ENCODE measurements at regions not wholly inside any gene's neighbourhood (a gene's known extent, or its start where the extent isn't known, plus 50 kb on each side); places are given as distances from the start of the nearest gene placed in this dataset.

DNA sequence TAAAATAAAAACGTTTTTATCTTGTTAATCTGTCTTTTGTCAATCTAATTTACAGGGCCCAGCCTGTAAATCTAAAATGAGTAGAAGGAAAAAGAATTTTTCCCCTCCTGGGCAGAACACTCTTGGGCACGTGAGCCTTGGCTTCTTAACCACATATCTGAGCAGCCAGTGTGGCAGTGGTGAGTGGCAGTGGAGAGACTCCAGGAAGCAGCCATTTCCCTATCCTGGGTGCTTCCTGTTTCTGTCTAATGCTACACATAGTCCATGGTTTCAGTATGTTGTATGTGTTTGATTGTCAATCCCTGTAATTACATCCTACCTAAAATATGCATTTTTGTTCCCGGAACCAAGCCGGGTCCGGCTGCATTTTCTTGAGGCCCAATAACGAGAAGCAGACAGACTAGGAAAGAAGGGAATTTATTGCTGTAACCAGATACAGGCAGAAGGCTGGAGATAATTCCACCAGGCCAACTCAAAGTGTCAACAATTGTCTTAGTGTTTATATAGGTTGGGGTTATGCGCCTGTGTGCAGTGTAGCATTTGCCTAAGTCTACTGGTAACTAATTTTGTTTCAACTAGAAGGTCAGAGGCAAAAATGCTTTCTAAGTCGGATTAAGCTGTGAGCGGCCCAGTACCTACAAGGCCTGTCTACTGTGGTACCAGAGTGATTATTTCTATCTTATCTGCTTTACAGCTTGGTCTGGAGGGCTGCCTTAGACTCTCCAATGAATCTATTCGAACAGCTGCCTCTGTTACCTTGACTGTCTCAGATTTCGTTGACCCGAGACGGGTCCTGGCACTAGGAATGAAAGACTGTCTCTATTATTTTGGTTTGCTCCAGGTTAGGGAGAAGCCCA is 82.4 kb upstream of the RESF1 start:
- Histone ChIP-seq H4K91ac (ENCODE audit: insufficient read length, low read depth, low read length) (no peak overlapping the region), H4K20me1 (ENCODE audit: control insufficient read depth, insufficient read depth, insufficient read length) (no peaks in the 10 kb centered on the region), H3K9ac (ENCODE audit: extremely low read depth, insufficient read length, low read length) (no peak overlapping the region), H2AK5ac (ENCODE audit: insufficient read length, low read length) (no peak overlapping the region), H3K4ac (ENCODE audit: low read depth, low read length) (no peak overlapping the region), H2BK20ac (ENCODE audit: low read depth, low read length, poor library complexity, severe bottlenecking) (no peak overlapping the region), H2BK15ac (ENCODE audit: low read depth, low read length) (no peak overlapping the region), H2BK12ac (ENCODE audit: insufficient read length, low read depth, low read length) (no peak overlapping the region), H2AFZ (ENCODE audit: low read length) (no peak overlapping the region), H3K27me3 (ENCODE audit: insufficient read depth, low read length) (no peaks in the 10 kb centered on the region), H3K23me2 (ENCODE audit: insufficient read length, low read depth, low read length, poor library complexity, severe bottlenecking) (no peaks in the 10 kb centered on the region), H3K27ac (ENCODE audit: insufficient read length, low read depth, low read length) (no peak overlapping the region), H3T11ph (ENCODE audit: low read length) (no peak overlapping the region), H4K8ac (replicated peaks; ENCODE audit: insufficient read length, low read depth, low read length) (no peak overlapping the region), H3K79me1 (ENCODE audit: insufficient read depth, low read depth, low read length, poor library complexity, severe bottlenecking) (no peaks in the 10 kb centered on the region), H3K79me2 (ENCODE audit: insufficient read depth, low read length) (no peaks in the 10 kb centered on the region), H4K5ac (ENCODE audit: insufficient read length, low read depth, low read length) (no peak overlapping the region), H3K23ac (ENCODE audit: insufficient read length, low read depth, low read length) (no peak overlapping the region), H3K18ac (ENCODE audit: insufficient read length, low read depth, low read length) (no peak overlapping the region), H2BK120ac (ENCODE audit: low read depth, low read length, poor library complexity, severe bottlenecking) (no peak overlapping the region), H3K4me2 (ENCODE audit: insufficient read depth, insufficient read length, low read length) (no peak overlapping the region), H3K14ac (ENCODE audit: insufficient read depth, low read length) (no peak overlapping the region), H2BK5ac (ENCODE audit: insufficient read length, low read length) (no peak overlapping the region), H3K56ac (ENCODE audit: insufficient read length, low read depth, low read length) (no peak overlapping the region), H3K4me1 (ENCODE audit: insufficient read depth, low read length) (no peaks in the 10 kb centered on the region; the same call in 1 of the 2 replicates), H3K9me3 (ENCODE audit: control insufficient read depth, low read depth, low read length) (no peaks in the 10 kb centered on the region)
- DNase-seq = no peak
- TF ChIP-seq, protein P1, sequence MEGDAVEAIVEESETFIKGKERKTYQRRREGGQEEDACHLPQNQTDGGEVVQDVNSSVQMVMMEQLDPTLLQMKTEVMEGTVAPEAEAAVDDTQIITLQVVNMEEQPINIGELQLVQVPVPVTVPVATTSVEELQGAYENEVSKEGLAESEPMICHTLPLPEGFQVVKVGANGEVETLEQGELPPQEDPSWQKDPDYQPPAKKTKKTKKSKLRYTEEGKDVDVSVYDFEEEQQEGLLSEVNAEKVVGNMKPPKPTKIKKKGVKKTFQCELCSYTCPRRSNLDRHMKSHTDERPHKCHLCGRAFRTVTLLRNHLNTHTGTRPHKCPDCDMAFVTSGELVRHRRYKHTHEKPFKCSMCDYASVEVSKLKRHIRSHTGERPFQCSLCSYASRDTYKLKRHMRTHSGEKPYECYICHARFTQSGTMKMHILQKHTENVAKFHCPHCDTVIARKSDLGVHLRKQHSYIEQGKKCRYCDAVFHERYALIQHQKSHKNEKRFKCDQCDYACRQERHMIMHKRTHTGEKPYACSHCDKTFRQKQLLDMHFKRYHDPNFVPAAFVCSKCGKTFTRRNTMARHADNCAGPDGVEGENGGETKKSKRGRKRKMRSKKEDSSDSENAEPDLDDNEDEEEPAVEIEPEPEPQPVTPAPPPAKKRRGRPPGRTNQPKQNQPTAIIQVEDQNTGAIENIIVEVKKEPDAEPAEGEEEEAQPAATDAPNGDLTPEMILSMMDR (conservative IDR thresholded peaks at IDR 0.05) = no peak
- peaks cover 0 to 19% (median 14%) of the 10 kb centered on the region in 3 experiments for H3K36me3 Mint-ChIP-seq (ENCODE audit: insufficient read depth in 1 of 3, low read depth in 3 of 3)
- peaks cover 21 to 26% of the 10 kb centered on the region in 2 experiments for H3K4me1 Mint-ChIP-seq
- H3K9me3 Mint-ChIP-seq = peaks cover 13 to 21% of the 10 kb centered on the region in 2 experiments
- no peaks in the 10 kb centered on the region for H3K27me3 Mint-ChIP-seq (ENCODE audit: low read depth)
- peak overlapping the region in 1 of 3 experiments; percentile 61; a peak in 1 of 7 replicates for H3K27ac Mint-ChIP-seq
- no peak overlapping the region for H3K4me3 Mint-ChIP-seq
- WGBS (ENCODE audit: extremely low coverage, insufficient read length, low lambda C conversion rate) = no CpG with 5 or more reads among the region's 13 CpGs
